Vagina (tissue), 2 donors: ENCODE measurements at regions not wholly inside any gene's neighbourhood (a gene's known extent, or its start where the extent isn't known, plus 50 kb on each side); places are given as distances from the start of the nearest gene placed in this dataset.

Experiments used
- POLR2A ChIP-seq, 2 donors: fragments of 450-650 bp; IDR thresholded peaks; one replicate each; pipeline ENCODE4 v1.6.1; 2017; ENCODE audit warnings: antibody characterized with exemption in 2 of 2, mild to moderate bottlenecking in 2 of 2, moderate library complexity in 2 of 2
- POLR2AphosphoS5 ChIP-seq, 2 donors: sonication (generic); formaldehyde crosslinking; IDR thresholded peaks; one replicate each; pipeline ENCODE4 v1.9.0; 2017; ENCODE audit warnings: antibody characterized with exemption in 2 of 2, mild to moderate bottlenecking in 2 of 2, low read depth in 1 of 2; ENCODE audit not compliant: insufficient read depth in 1 of 2
- TF ChIP-seq, protein P1 (sequence below), 3 experiments: fragments of 450-650 bp in 2 of 3; fragments of 200-600 bp in 1 of 3; sonication (generic) in 1 of 3; IDR thresholded peaks; one replicate each; pipeline ENCODE4 v1.5.1; 2017 to 2019; ENCODE audit warnings: antibody characterized with exemption in 3 of 3, mild to moderate bottlenecking in 2 of 3, moderate library complexity in 2 of 3

DNA sequence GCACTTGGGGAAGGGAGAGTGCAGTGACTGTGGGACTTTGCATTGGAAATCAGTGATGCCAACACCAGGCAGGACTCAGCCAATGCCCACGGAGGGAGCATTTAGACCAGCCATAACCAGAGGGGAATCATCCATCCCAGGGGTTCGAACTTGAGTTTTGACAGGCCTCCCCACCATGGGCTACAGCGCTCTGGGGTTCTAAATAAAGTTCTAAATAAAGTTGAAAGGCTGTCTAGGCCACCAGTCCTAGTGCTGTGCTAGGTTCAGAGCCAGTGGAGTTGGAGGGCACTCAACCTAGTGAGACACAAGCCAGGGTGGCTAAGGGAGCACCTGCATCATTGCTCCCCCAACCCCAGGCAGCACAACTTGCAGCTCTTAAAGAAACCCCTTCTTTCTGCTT, 82.0 kb upstream of the SLC38A4 start:
- TF ChIP-seq, protein P1, sequence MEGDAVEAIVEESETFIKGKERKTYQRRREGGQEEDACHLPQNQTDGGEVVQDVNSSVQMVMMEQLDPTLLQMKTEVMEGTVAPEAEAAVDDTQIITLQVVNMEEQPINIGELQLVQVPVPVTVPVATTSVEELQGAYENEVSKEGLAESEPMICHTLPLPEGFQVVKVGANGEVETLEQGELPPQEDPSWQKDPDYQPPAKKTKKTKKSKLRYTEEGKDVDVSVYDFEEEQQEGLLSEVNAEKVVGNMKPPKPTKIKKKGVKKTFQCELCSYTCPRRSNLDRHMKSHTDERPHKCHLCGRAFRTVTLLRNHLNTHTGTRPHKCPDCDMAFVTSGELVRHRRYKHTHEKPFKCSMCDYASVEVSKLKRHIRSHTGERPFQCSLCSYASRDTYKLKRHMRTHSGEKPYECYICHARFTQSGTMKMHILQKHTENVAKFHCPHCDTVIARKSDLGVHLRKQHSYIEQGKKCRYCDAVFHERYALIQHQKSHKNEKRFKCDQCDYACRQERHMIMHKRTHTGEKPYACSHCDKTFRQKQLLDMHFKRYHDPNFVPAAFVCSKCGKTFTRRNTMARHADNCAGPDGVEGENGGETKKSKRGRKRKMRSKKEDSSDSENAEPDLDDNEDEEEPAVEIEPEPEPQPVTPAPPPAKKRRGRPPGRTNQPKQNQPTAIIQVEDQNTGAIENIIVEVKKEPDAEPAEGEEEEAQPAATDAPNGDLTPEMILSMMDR (IDR thresholded peaks at IDR 0.05): no peak
- no peak for TF ChIP-seq POLR2A (IDR thresholded peaks at IDR 0.05)
- no peak for TF ChIP-seq POLR2AphosphoS5 (IDR thresholded peaks at IDR 0.05; ENCODE audit: insufficient read depth in 1 of 2, low read depth in 1 of 2)
